K562 (cell line): ENCODE measurements at regions not wholly inside any gene's neighbourhood (a gene's known extent, or its start where the extent isn't known, plus 50 kb on each side); places are given as distances from the start of the nearest gene placed in this dataset.

Source experiments
- ATAC-seq: fragments of 200-7000 bp; cut with Tn5 transposase; 3 replicates; pipeline ENCODE4 v1.9.1; 2020; ENCODE audit warnings: moderate library complexity
- BruUV-seq: library from RNA; stranded (reverse); fragments of 400-500 nt; replicated peaks from 2 replicates; lab custom pipeline; 2021; lab: Mats Ljungman, UMichigan
- CTCF ChIA-PET: fragments of 300-600 bp; formaldehyde crosslinking; extraction: SDS; loops from one replicate; lab custom pipeline; 2021; ENCODE audit warnings: low intra/inter-chr PET ratio; lab: Yijun Ruan, JAX
- POLR2A ChIA-PET: fragments of 300-600, 350-650 bp; sonication (Branson Sonifier 250); formaldehyde crosslinking; extraction: SDS; loops from one replicate; lab custom pipeline; 2021; ENCODE audit warnings: antibody characterized with exemption, inconsistent platforms; lab: Yijun Ruan, JAX
- DNase-seq, 4 experiments: peaks; one replicate each; pipeline versions ENCODE4 v3.0.0 to v3.0.0-alpha.2; 2011 to 2018; ENCODE audit warnings: low spot score in 3 of 4, mixed read lengths in 3 of 4; ENCODE audit errors: extremely low read depth in 1 of 4
- FAIRE-seq: peaks from 2 replicates; lab custom pipeline; 2011; peaks lifted over from hg19 to GRCh38; lab: Jason Lieb, UNC
- H2AFZ ChIP-seq: 2 replicates; pipeline ENCODE4 v1.6.0; 2011; ENCODE audit warnings: low read depth, low read length, control low read depth, inconsistent platforms
- H3K27ac ChIP-seq: fragments of 200-600 bp; 3 replicates; pipeline ENCODE4 v1.8.0; 2011; ENCODE audit warnings: low read depth, mild to moderate bottlenecking, control low read depth, inconsistent platforms, low read length, moderate library complexity, mixed read lengths; ENCODE audit errors: extremely low read depth
- H3K27me3 ChIP-seq, 2 experiments: fragments of 300-600 bp in 1 of 2; 2 replicates in 1 of 2; 3 replicates in 1 of 2; pipeline versions ENCODE4 v1.6.0 to v1.8.0; 2011; ENCODE audit warnings: inconsistent platforms in 2 of 2, low read length in 2 of 2, mild to moderate bottlenecking in 1 of 2, mixed read lengths in 1 of 2, moderate library complexity in 1 of 2; ENCODE audit not compliant: control insufficient read depth in 2 of 2, insufficient read depth in 2 of 2
- H3K36me3 ChIP-seq: fragments of 300-600 bp; 3 replicates; pipeline ENCODE4 v1.8.0; 2011; ENCODE audit warnings: mild to moderate bottlenecking, low read length, inconsistent platforms; ENCODE audit not compliant: control insufficient read depth, insufficient read depth
- H3K4me1 ChIP-seq, 2 experiments: fragments of 200-600 bp in 1 of 2; replicated peaks in 1 of 2; 2 replicates in 1 of 2; 3 replicates in 1 of 2; pipeline versions ENCODE4 v1.5.1 to v1.8.0; 2011; ENCODE audit warnings: inconsistent platforms in 2 of 2, low read length in 2 of 2, mild to moderate bottlenecking in 1 of 2, mixed read lengths in 1 of 2, moderate library complexity in 1 of 2; ENCODE audit not compliant: control insufficient read depth in 2 of 2, insufficient read depth in 2 of 2
- H3K4me2 ChIP-seq: 2 replicates; pipeline ENCODE4 v1.6.1; 2011; ENCODE audit warnings: low read length, control low read depth, inconsistent platforms, mixed read lengths; ENCODE audit not compliant: insufficient read depth
- H3K4me3 ChIP-seq: fragments of 200-600 bp; sonication (generic), shearing (Covaris generic); 2 replicates; pipeline ENCODE4 v1.5.1; 2016; ENCODE audit warnings: control low read depth, inconsistent platforms
- H3K79me2 ChIP-seq: fragments of 200-600 bp; 3 replicates; pipeline ENCODE4 v1.8.0; 2011; ENCODE audit warnings: low read length, inconsistent platforms; ENCODE audit not compliant: control insufficient read depth, insufficient read depth
- H3K9ac ChIP-seq, 2 experiments: 2 replicates each; pipeline versions ENCODE4 v1.6.0 to v1.6.1; 2011; ENCODE audit warnings: low read depth in 2 of 2, low read length in 2 of 2, control low read depth in 1 of 2, inconsistent platforms in 1 of 2, mild to moderate bottlenecking in 1 of 2, mixed read lengths in 1 of 2; ENCODE audit not compliant: insufficient read depth in 1 of 2
- H3K9me1 ChIP-seq: one replicate; pipeline ENCODE4 v1.6.0; 2011; ENCODE audit warnings: inconsistent platforms, mild to moderate bottlenecking, low read length, moderate library complexity; ENCODE audit not compliant: control insufficient read depth, insufficient read depth
- H3K9me3 ChIP-seq: replicated peaks from 2 replicates; pipeline ENCODE4 v1.5.1; 2011; ENCODE audit warnings: low read depth, low read length, inconsistent platforms; ENCODE audit not compliant: control insufficient read depth, insufficient read depth
- H4K20me1 ChIP-seq: replicated peaks from 2 replicates; pipeline ENCODE4 v1.6.1; 2011; ENCODE audit warnings: low read length, inconsistent platforms, mixed read lengths; ENCODE audit not compliant: control insufficient read depth, insufficient read depth
- ARNT ChIP-seq, 2 experiments: fragments of 450-650 bp; IDR thresholded peaks; 2 replicates each; pipeline ENCODE4 v1.6.1; 2016; ENCODE audit warnings: mild to moderate bottlenecking in 1 of 2
- ASH1L ChIP-seq: fragments of 450-650 bp; IDR thresholded peaks from 2 replicates; pipeline ENCODE4 v1.6.1; 2018; ENCODE audit warnings: borderline replicate concordance, mild to moderate bottlenecking, low read depth; ENCODE audit not compliant: partially characterized antibody
- ATF4 ChIP-seq: fragments of 450-650 bp; formaldehyde crosslinking; IDR thresholded peaks from 2 replicates; pipeline ENCODE4 v1.4.0; 2022; ENCODE audit warnings: mild to moderate bottlenecking, moderate library complexity
- BRD9 ChIP-seq: fragments of 450-650 bp; IDR thresholded peaks from 2 replicates; pipeline ENCODE4 v1.6.1; 2018; ENCODE audit warnings: low read depth; ENCODE audit not compliant: partially characterized antibody
- CREB3 ChIP-seq: fragments of 450-650 bp; conservative IDR thresholded peaks from 2 replicates; pipeline ENCODE4 v1.6.1; 2016; ENCODE audit warnings: missing genetic modification characterization, low read depth, mild to moderate bottlenecking, missing compliant biosample characterization, moderate library complexity
- HNRNPLL ChIP-seq: fragments of 200-400 bp; formaldehyde crosslinking; IDR thresholded peaks from 2 replicates; pipeline ENCODE4 v1.6.1; 2017; ENCODE audit warnings: low read length, low read depth, mild to moderate bottlenecking; ENCODE audit not compliant: poor library complexity, severe bottlenecking
- JUNB ChIP-seq: fragments of 450-650 bp; formaldehyde crosslinking; conservative IDR thresholded peaks from 2 replicates; pipeline ENCODE4 v1.4.0; 2020; ENCODE audit warnings: mild to moderate bottlenecking
- MAFK ChIP-seq: IDR thresholded peaks from 2 replicates; pipeline ENCODE4 v1.6.1; 2011; ENCODE audit warnings: low read length, improper control_type of control experiment
- MEF2A ChIP-seq: IDR thresholded peaks from 2 replicates; pipeline ENCODE4 v1.6.1; 2011; ENCODE audit warnings: low read depth, mild to moderate bottlenecking, low read length, moderate library complexity; ENCODE audit not compliant: control insufficient read depth
- NELFE ChIP-seq: IDR thresholded peaks from 2 replicates; pipeline ENCODE4 v1.6.1; 2011; ENCODE audit warnings: mild to moderate bottlenecking; ENCODE audit not compliant: insufficient read depth, insufficient read length
- POLR2AphosphoS5 ChIP-seq: IDR thresholded peaks from 2 replicates; pipeline ENCODE4 v1.6.1; 2011; ENCODE audit warnings: mild to moderate bottlenecking, low read depth, low read length, moderate library complexity; ENCODE audit not compliant: control insufficient read depth, insufficient read depth
- RCOR1 ChIP-seq, 2 experiments: IDR thresholded peaks; 2 replicates each; pipeline ENCODE4 v1.6.1; 2012; ENCODE audit warnings: low read depth in 2 of 2, low read length in 2 of 2, borderline replicate concordance in 1 of 2, improper control_type of control experiment in 1 of 2
- SAFB ChIP-seq: fragments of 200-400 bp; formaldehyde crosslinking; IDR thresholded peaks from 2 replicates; pipeline ENCODE4 v1.6.1; 2017; ENCODE audit warnings: low read depth, low read length, borderline replicate concordance
- SMAD4 ChIP-seq: fragments of 250-450 bp; sonication (Bioruptor Pico); conservative IDR thresholded peaks from 2 replicates; pipeline ENCODE4 v1.8.0; 2021; ENCODE audit warnings: inconsistent platforms, mild to moderate bottlenecking, moderate library complexity
- U2AF1 ChIP-seq: fragments of 200-400 bp; formaldehyde crosslinking; optimal IDR thresholded peaks from 2 replicates; pipeline ENCODE3; 2017; ENCODE audit warnings: mild to moderate bottlenecking, low read depth, low read length, moderate library complexity
- ZBTB5 ChIP-seq: fragments of 450-650 bp; IDR thresholded peaks from 2 replicates; pipeline ENCODE4 v1.6.1; 2017; ENCODE audit warnings: antibody characterized with exemption
- ZKSCAN8 ChIP-seq: fragments of 200-800 bp; sonication (Bioruptor generic); IDR thresholded peaks from 2 replicates; pipeline ENCODE4 v1.6.1; 2016; ENCODE audit warnings: missing genetic modification characterization, missing compliant biosample characterization
- ZNF408 ChIP-seq: fragments of 250-450 bp; sonication (Bioruptor Pico); IDR thresholded peaks from 2 replicates; pipeline ENCODE4 v1.4.0; 2020; ENCODE audit warnings: low read depth, mild to moderate bottlenecking, moderate library complexity
- ZNF780A ChIP-seq: fragments of 250-450 bp; sonication (Bioruptor Pico); IDR thresholded peaks from 2 replicates; pipeline ENCODE4 v1.5.0; 2021; ENCODE audit warnings: mild to moderate bottlenecking
- WGBS: fragments of 100-300 bp; shearing (Covaris generic); methylation state at CpG from one replicate; pipeline ENCODE4 v1.1.6; 2016; ENCODE audit warnings: low coverage, mixed read lengths; ENCODE audit not compliant: insufficient coverage; ENCODE audit errors: missing lambda C conversion rate; 5-methylcytosine and 5-hydroxymethylcytosine counted together
- in situ Hi-C: fragments of 300-500 bp; cut with MboI; formaldehyde crosslinking; loops from 4 replicates; pipeline ENCODE4 v1.15.0; 2018; ENCODE audit warnings: inconsistent platforms, mixed read lengths
- intact Hi-C: fragments of 100-400 bp; cut with micrococcal nuclease; formaldehyde crosslinking; loops from 2 replicates; pipeline ENCODE4 v1.14.2; 2022

GRCh38 chr13:65036999-65037398, 2193.1 kb downstream of the PCDH9 start:
- in situ Hi-C loops (no loop called here), intact Hi-C loops (no loop called here)
- ATAC-seq (no peak), DNase-seq (no peak), FAIRE-seq (no peak)
- H3K4me3 ChIP-seq = no peak overlapping the region
- H3K4me1 ChIP-seq = no peaks in the 10 kb centered on the region
- H4K20me1 ChIP-seq = no peaks in the 10 kb centered on the region
- CTCF ChIA-PET = no interaction called here
- H3K36me3 ChIP-seq = no peaks in the 10 kb centered on the region
- no peak overlapping the region for H3K27ac ChIP-seq
- BruUV-seq = no TSS peak
- POLR2A ChIA-PET = no interaction called here
- no peaks in the 10 kb centered on the region for H3K9me3 ChIP-seq
- no peak overlapping the region for H2AFZ ChIP-seq
- H3K9ac ChIP-seq = no peak overlapping the region
- WGBS = 0% methylated on average over 1 of the region's 1 CpG
- H3K79me2 ChIP-seq = no peaks in the 10 kb centered on the region
- no peak overlapping the region for H3K4me2 ChIP-seq
- no peaks in the 10 kb centered on the region for H3K9me1 ChIP-seq
- TF ChIP-seq JUNB = no peak
- TF ChIP-seq ZNF408 (CRISPR knock-in tag) = no peak
- TF ChIP-seq CREB3 (tag) = no peak
- no peak for TF ChIP-seq ARNT (IDR thresholded peaks at IDR 0.05)
- TF ChIP-seq RCOR1 (IDR thresholded peaks at IDR 0.05; ENCODE audit: borderline replicate concordance in 1 of 2, low read depth in 2 of 2, low read length in 2 of 2) = no peak
- no peak for TF ChIP-seq MAFK
- TF ChIP-seq NELFE = no peak
- TF ChIP-seq MEF2A = no peak
- no peak for TF ChIP-seq ATF4 (CRISPR knock-in tag)
- no peak for TF ChIP-seq ASH1L
- no peak for TF ChIP-seq ZKSCAN8 (CRISPR knock-in tag)
- TF ChIP-seq POLR2AphosphoS5 = no peak
- no peak for TF ChIP-seq ZNF780A
- no peak for TF ChIP-seq HNRNPLL
- TF ChIP-seq SAFB = no peak
- no peak for TF ChIP-seq BRD9
- no peak for TF ChIP-seq ZBTB5
- no peak for TF ChIP-seq U2AF1
- no peak for TF ChIP-seq SMAD4 (CRISPR knock-in tag)
- no peaks in the 10 kb centered on the region for H3K27me3 ChIP-seq
